ENCODE measurements at regions not wholly inside any gene's neighbourhood (a gene's known extent, or its start where the extent isn't known, plus 50 kb on each side); places are given as distances from the start of the nearest gene placed in this dataset.
"Not testable (repeated sequence)": the region's sequence is repeated elsewhere in the genome, so short reads cannot be mapped to it uniquely, and the experiment has no call there.

GRCh38 chr15:24145070-24145469, 458.0 kb upstream of the NDN start:
- H3K4me1 ChIP-seq (ENCODE audit: control insufficient read depth, insufficient read depth, low read length, poor library complexity, severe bottlenecking); H3K9me3 ChIP-seq (ENCODE audit: control insufficient read depth, low read length); H3K4me3 ChIP-seq (ENCODE audit: extremely low read depth, insufficient read depth, low read length, poor library complexity, severe bottlenecking); H3K36me3 ChIP-seq (ENCODE audit: control insufficient read depth, insufficient read depth, low read length); H3K27ac ChIP-seq (ENCODE audit: low read depth, low read length, severe bottlenecking): not testable (repeated sequence)
- WGBS, 2 experiments (ENCODE audit: insufficient coverage in 2 of 2): 40 to 60% methylated on average over 2 of the region's 8 CpGs

- Histone ChIP-seq H3K9me3 (ENCODE audit: control insufficient read depth, low read length) (no peaks in the 10 kb centered on the region), H3K36me3 (ENCODE audit: control insufficient read depth, insufficient read depth, low read length) (no peaks in the 10 kb centered on the region), H3K4me1 (ENCODE audit: control insufficient read depth, insufficient read depth, low read length, poor library complexity, severe bottlenecking) (no peaks in the 10 kb centered on the region), H3K4me3 (ENCODE audit: extremely low read depth, insufficient read depth, low read length, poor library complexity, severe bottlenecking) (no peak overlapping the region), H3K27ac (ENCODE audit: low read depth, low read length, severe bottlenecking) (no peak overlapping the region)
- 33% methylated on average over 1 of the region's 2 CpGs; no CpG with 5 or more reads in 1 of the 2 experiments for WGBS, 2 experiments (ENCODE audit: insufficient coverage in 2 of 2)
Observed at GRCh38 chr15:24146251-24146650, 459.1 kb upstream of the NDN start.

DNA sequence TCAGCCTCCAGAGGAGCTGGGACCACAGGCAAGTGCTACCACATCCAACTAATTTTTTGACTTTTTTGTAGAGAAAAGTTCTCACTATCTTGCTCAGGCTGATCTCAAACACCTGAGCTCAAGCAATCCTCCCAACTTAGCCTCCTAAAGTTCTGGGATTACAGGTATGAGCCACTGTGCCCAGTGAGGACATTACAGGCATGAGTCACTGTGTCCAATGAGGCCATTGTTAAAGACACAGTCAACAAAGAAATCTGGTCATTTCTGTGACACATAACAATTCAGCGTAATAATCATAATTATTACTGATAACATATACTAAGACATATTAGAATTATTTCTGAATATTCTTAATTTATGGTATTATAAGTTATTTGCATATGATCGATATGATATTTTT, 463.4 kb upstream of the NDN start:
- no CpG with 5 or more reads among the region's 2 CpGs for WGBS, 2 experiments (ENCODE audit: insufficient coverage in 2 of 2)
- no peaks in the 10 kb centered on the region for H3K36me3 ChIP-seq (ENCODE audit: control insufficient read depth, insufficient read depth, low read length)
- no peaks in the 10 kb centered on the region for H3K9me3 ChIP-seq (ENCODE audit: control insufficient read depth, low read length)
- H3K4me1 ChIP-seq (ENCODE audit: control insufficient read depth, insufficient read depth, low read length, poor library complexity, severe bottlenecking): no peaks in the 10 kb centered on the region
- no peak overlapping the region for H3K4me3 ChIP-seq (ENCODE audit: extremely low read depth, insufficient read depth, low read length, poor library complexity, severe bottlenecking)
- no peak overlapping the region for H3K27ac ChIP-seq (ENCODE audit: low read depth, low read length, severe bottlenecking)

GRCh38 chr15:24158306-24158705, 471.2 kb upstream of the NDN start:
- not testable (repeated sequence) for H3K4me1 ChIP-seq (ENCODE audit: control insufficient read depth, insufficient read depth, low read length, poor library complexity, severe bottlenecking); H3K36me3 ChIP-seq (ENCODE audit: control insufficient read depth, insufficient read depth, low read length); H3K27ac ChIP-seq (ENCODE audit: low read depth, low read length, severe bottlenecking); H3K4me3 ChIP-seq (ENCODE audit: extremely low read depth, insufficient read depth, low read length, poor library complexity, severe bottlenecking); H3K9me3 ChIP-seq (ENCODE audit: control insufficient read depth, low read length)
- WGBS, 2 experiments (ENCODE audit: insufficient coverage in 2 of 2): no CpG with 5 or more reads among the region's 1 CpG

- H3K4me1 ChIP-seq (ENCODE audit: control insufficient read depth, insufficient read depth, low read length, poor library complexity, severe bottlenecking); H3K9me3 ChIP-seq (ENCODE audit: control insufficient read depth, low read length); H3K27ac ChIP-seq (ENCODE audit: low read depth, low read length, severe bottlenecking); H3K36me3 ChIP-seq (ENCODE audit: control insufficient read depth, insufficient read depth, low read length); H3K4me3 ChIP-seq (ENCODE audit: extremely low read depth, insufficient read depth, low read length, poor library complexity, severe bottlenecking): not testable (repeated sequence)
- no CpG with 5 or more reads among the region's 3 CpGs for WGBS, 2 experiments (ENCODE audit: insufficient coverage in 2 of 2)
Observed at GRCh38 chr15:24165512-24165911, 478.4 kb upstream of the NDN start.

- WGBS, 2 experiments (ENCODE audit: insufficient coverage in 2 of 2): no CpG with 5 or more reads among the region's 2 CpGs
- H3K9me3 ChIP-seq (ENCODE audit: control insufficient read depth, low read length); H3K4me1 ChIP-seq (ENCODE audit: control insufficient read depth, insufficient read depth, low read length, poor library complexity, severe bottlenecking); H3K27ac ChIP-seq (ENCODE audit: low read depth, low read length, severe bottlenecking); H3K4me3 ChIP-seq (ENCODE audit: extremely low read depth, insufficient read depth, low read length, poor library complexity, severe bottlenecking); H3K36me3 ChIP-seq (ENCODE audit: control insufficient read depth, insufficient read depth, low read length): not testable (repeated sequence)
Observed at GRCh38 chr15:24202297-24202696, 473.3 kb upstream of the NPAP1 start.

- WGBS, 2 experiments (ENCODE audit: insufficient coverage in 2 of 2): 53 to 56% methylated on average over 1 of the region's 6 CpGs
- H3K4me1 ChIP-seq (ENCODE audit: control insufficient read depth, insufficient read depth, low read length, poor library complexity, severe bottlenecking); H3K9me3 ChIP-seq (ENCODE audit: control insufficient read depth, low read length); H3K4me3 ChIP-seq (ENCODE audit: extremely low read depth, insufficient read depth, low read length, poor library complexity, severe bottlenecking); H3K36me3 ChIP-seq (ENCODE audit: control insufficient read depth, insufficient read depth, low read length): not testable (repeated sequence)
- peak overlapping the region; percentile 10 for H3K27ac ChIP-seq (ENCODE audit: low read depth, low read length, severe bottlenecking)
Observed at GRCh38 chr15:24211742-24212476, 463.7 kb upstream of the NPAP1 start.

DNA sequence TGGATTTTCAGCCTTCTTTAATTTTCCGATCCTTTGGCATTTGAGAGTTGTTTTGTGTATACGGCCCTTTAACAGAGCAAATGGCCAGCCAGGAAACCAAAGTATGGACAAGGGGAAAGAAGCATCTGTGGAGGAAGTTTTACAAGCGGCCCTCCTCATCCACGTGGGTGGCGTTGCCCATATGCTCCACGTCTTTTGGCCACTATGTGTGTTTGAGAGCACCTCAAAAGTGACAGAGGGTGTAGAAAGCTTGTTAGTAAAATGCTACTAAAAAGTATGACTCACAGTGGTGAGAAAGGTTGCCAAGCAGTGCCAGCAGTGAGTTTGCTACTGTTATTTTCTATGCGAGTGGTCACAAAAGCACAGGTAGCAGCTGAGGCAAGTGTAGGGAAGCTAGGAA, 451.8 kb upstream of the NPAP1 start:
- H3K27ac ChIP-seq (ENCODE audit: low read depth, low read length, severe bottlenecking): no peak overlapping the region
- H3K36me3 ChIP-seq (ENCODE audit: control insufficient read depth, insufficient read depth, low read length): no peaks in the 10 kb centered on the region
- H3K4me3 ChIP-seq (ENCODE audit: extremely low read depth, insufficient read depth, low read length, poor library complexity, severe bottlenecking): no peak overlapping the region
- peaks cover 20% of the 10 kb centered on the region for H3K9me3 ChIP-seq (ENCODE audit: control insufficient read depth, low read length)
- H3K4me1 ChIP-seq (ENCODE audit: control insufficient read depth, insufficient read depth, low read length, poor library complexity, severe bottlenecking): no peaks in the 10 kb centered on the region
- WGBS, 2 experiments (ENCODE audit: insufficient coverage in 2 of 2): 78 to 80% methylated on average over 4 to 5 of the region's 7 CpGs

GRCh38 chr15:24224161-24224560, 451.4 kb upstream of the NPAP1 start:
- Histone ChIP-seq H3K4me3 (ENCODE audit: extremely low read depth, insufficient read depth, low read length, poor library complexity, severe bottlenecking) (no peak overlapping the region), H3K9me3 (ENCODE audit: control insufficient read depth, low read length) (peaks cover 18% of the 10 kb centered on the region), H3K4me1 (ENCODE audit: control insufficient read depth, insufficient read depth, low read length, poor library complexity, severe bottlenecking) (no peaks in the 10 kb centered on the region), H3K27ac (ENCODE audit: low read depth, low read length, severe bottlenecking) (no peak overlapping the region), H3K36me3 (ENCODE audit: control insufficient read depth, insufficient read depth, low read length) (no peaks in the 10 kb centered on the region)
- WGBS, 2 experiments (ENCODE audit: insufficient coverage in 2 of 2): 67 to 92% methylated on average over 1 of the region's 1 CpG

DNA sequence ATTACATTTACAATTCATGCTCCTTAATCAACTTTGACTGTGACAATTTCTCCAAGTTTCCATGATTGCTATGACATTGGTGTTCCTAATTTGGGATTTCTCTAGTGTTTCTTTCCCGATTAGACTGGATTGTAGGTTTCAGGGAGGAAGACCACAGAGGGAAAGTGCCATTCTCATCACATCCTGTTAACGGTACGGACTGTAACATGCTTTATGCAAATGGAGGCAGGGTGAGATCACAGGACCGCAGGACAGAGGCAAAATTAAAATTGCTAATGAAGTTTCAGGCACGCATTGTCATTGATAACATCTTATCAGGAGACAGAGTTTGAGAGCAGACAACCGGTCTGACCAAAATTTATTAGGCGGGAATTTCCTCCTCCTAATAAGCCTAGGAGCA, 446.7 kb upstream of the NPAP1 start:
- H3K36me3 ChIP-seq (ENCODE audit: control insufficient read depth, insufficient read depth, low read length); H3K4me1 ChIP-seq (ENCODE audit: control insufficient read depth, insufficient read depth, low read length, poor library complexity, severe bottlenecking); H3K4me3 ChIP-seq (ENCODE audit: extremely low read depth, insufficient read depth, low read length, poor library complexity, severe bottlenecking); H3K27ac ChIP-seq (ENCODE audit: low read depth, low read length, severe bottlenecking): not testable (repeated sequence)
- 72 to 87% methylated on average over 6 to 7 of the region's 7 CpGs for WGBS, 2 experiments (ENCODE audit: insufficient coverage in 2 of 2)
- H3K9me3 ChIP-seq (ENCODE audit: control insufficient read depth, low read length): peaks cover 14% of the 10 kb centered on the region

DNA sequence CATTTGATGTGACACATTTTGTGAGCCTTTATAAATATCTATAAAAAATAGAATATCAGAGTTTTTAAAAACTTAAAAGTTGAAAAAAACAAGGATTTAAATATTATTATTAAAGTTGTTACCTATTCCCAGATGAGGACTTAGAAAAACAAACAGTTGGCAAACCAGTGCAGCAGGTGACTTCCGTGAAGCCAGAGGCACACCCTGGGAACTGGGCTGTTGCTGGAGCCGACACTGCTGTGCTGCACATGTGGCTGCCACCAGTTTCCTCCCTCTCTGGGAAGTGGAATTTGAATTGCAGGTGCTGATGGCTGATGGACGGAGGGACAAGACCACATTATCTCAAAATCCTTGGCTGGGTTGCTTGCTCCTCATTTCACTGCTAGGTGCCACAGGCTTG, 442.4 kb upstream of the NPAP1 start:
- not testable (repeated sequence) for H3K4me1 ChIP-seq (ENCODE audit: control insufficient read depth, insufficient read depth, low read length, poor library complexity, severe bottlenecking); H3K4me3 ChIP-seq (ENCODE audit: extremely low read depth, insufficient read depth, low read length, poor library complexity, severe bottlenecking); H3K36me3 ChIP-seq (ENCODE audit: control insufficient read depth, insufficient read depth, low read length); H3K9me3 ChIP-seq (ENCODE audit: control insufficient read depth, low read length); H3K27ac ChIP-seq (ENCODE audit: low read depth, low read length, severe bottlenecking)
- WGBS, 2 experiments (ENCODE audit: insufficient coverage in 2 of 2): 54 to 57% methylated on average over 1 to 2 of the region's 3 CpGs

Measured in mesodermal cell (in vitro differentiated cells).